ENCODE measurements at regions not wholly inside any gene's neighbourhood (a gene's known extent, or its start where the extent isn't known, plus 50 kb on each side); places are given as distances from the start of the nearest gene placed in this dataset.

GRCh38 chr9:14004110-14004509, 309.8 kb downstream of the NFIB start:
- WGBS (ENCODE audit: insufficient coverage), result 100% methylated on average over 1 of the region's 1 CpG
- Mint-ChIP-seq H3K4me1 (no peaks in the 10 kb centered on the region), H3K9me3 (peaks cover 8 to 16% of the 10 kb centered on the region in 2 donors), H3K27ac (no peak overlapping the region), H3K4me3 (no peak overlapping the region), H3K27me3 (ENCODE audit: low read depth in 2 of 2) (no peaks in the 10 kb centered on the region), H3K36me3 (no peaks in the 10 kb centered on the region)
- no peak for ATAC-seq
- intact Hi-C loops (cut with micrococcal nuclease), result no loop called here
- no peak overlapping the region for H3K4me3 ChIP-seq (ENCODE audit: low read length)
- DNase-seq, result no peak
- TF ChIP-seq, protein P1, sequence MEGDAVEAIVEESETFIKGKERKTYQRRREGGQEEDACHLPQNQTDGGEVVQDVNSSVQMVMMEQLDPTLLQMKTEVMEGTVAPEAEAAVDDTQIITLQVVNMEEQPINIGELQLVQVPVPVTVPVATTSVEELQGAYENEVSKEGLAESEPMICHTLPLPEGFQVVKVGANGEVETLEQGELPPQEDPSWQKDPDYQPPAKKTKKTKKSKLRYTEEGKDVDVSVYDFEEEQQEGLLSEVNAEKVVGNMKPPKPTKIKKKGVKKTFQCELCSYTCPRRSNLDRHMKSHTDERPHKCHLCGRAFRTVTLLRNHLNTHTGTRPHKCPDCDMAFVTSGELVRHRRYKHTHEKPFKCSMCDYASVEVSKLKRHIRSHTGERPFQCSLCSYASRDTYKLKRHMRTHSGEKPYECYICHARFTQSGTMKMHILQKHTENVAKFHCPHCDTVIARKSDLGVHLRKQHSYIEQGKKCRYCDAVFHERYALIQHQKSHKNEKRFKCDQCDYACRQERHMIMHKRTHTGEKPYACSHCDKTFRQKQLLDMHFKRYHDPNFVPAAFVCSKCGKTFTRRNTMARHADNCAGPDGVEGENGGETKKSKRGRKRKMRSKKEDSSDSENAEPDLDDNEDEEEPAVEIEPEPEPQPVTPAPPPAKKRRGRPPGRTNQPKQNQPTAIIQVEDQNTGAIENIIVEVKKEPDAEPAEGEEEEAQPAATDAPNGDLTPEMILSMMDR (IDR thresholded peaks at IDR 0.05), result no peak
- H3K27me3 ChIP-seq (ENCODE audit: control insufficient read depth, insufficient read depth, low read length), result no peaks in the 10 kb centered on the region
- H3K9me3 ChIP-seq (ENCODE audit: control insufficient read depth, insufficient read depth, low read length), result peaks cover 2% of the 10 kb centered on the region
- H3K36me3 ChIP-seq (ENCODE audit: control insufficient read depth, insufficient read depth, low read length), result no peaks in the 10 kb centered on the region
- no peak overlapping the region for H3K27ac ChIP-seq (ENCODE audit: low read length)
- no peaks in the 10 kb centered on the region for H3K4me1 ChIP-seq (ENCODE audit: control insufficient read depth, insufficient read depth, low read length)

DNA sequence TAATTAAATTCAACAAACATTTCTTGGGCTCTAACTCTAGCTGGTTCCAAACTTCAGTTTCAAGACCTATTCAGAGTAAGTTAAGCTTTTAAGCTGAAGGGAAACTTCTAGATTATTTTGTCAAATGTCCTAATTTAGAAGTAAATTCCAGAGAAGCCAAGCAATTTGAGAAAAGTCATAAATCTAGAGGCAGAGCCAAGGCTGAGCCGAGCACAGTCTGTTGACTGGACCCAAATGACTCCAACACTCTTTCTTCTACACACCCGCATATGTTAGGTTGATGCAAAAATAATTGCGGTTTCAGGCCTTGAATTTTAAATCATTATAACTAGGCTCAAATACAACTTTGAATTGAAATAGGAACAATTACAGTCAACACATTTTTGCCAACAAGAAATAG, 319.7 kb downstream of the NFIB start:
- no peaks in the 10 kb centered on the region for H3K4me1 Mint-ChIP-seq
- no peak overlapping the region for H3K4me3 Mint-ChIP-seq
- no peak overlapping the region for H3K27ac ChIP-seq (ENCODE audit: low read length)
- H3K36me3 ChIP-seq (ENCODE audit: control insufficient read depth, insufficient read depth, low read length), result no peaks in the 10 kb centered on the region
- no peak overlapping the region for H3K27ac Mint-ChIP-seq
- 91% methylated on average over 3 of the region's 3 CpGs for WGBS (ENCODE audit: insufficient coverage)
- H3K36me3 Mint-ChIP-seq, result no peaks in the 10 kb centered on the region
- no peaks in the 10 kb centered on the region for H3K4me1 ChIP-seq (ENCODE audit: control insufficient read depth, insufficient read depth, low read length)
- no peak overlapping the region for H3K4me3 ChIP-seq (ENCODE audit: low read length)
- H3K27me3 Mint-ChIP-seq (ENCODE audit: low read depth in 2 of 2), result no peaks in the 10 kb centered on the region
- H3K9me3 ChIP-seq (ENCODE audit: control insufficient read depth, insufficient read depth, low read length), result no peaks in the 10 kb centered on the region
- TF ChIP-seq, protein P1 (IDR thresholded peaks at IDR 0.05), result no peak
- no peak for DNase-seq
- H3K9me3 Mint-ChIP-seq, result peaks cover 7 to 20% of the 10 kb centered on the region in 2 donors
- no peaks in the 10 kb centered on the region for H3K27me3 ChIP-seq (ENCODE audit: control insufficient read depth, insufficient read depth, low read length)
- intact Hi-C loops (cut with micrococcal nuclease), result no loop called here
- ATAC-seq, result no peak

DNA sequence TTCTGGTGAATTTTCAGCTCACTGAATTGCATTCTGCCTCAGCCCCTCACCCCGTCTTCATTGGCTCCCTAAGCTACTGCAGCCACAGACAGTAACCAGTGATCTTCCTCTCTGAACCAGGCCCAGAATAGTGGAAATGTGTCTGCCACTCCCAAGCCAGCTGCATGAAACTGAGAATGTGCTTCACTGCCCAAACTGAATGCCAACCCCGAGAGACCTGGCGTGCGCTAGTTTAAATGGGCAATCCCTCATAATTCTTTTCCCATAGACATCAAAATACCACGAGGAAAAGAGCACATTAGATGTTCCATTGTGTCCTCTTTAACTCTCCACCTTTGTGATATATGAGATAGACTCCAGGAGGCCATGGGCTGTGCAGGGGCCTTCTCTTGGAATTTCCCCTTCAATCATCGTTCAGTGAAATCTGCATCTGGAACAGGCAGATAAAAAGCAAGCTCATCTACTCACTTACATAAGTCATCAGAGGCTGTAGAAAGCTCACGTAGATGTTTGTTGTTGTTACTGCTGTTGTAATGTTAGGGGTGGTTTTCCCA, 320.2 kb downstream of the NFIB start:
- no peaks in the 10 kb centered on the region for H3K36me3 Mint-ChIP-seq
- 82% methylated on average over 5 of the region's 7 CpGs for WGBS (ENCODE audit: insufficient coverage)
- Histone ChIP-seq H3K27me3 (ENCODE audit: control insufficient read depth, insufficient read depth, low read length) (no peaks in the 10 kb centered on the region), H3K9me3 (ENCODE audit: control insufficient read depth, insufficient read depth, low read length) (no peaks in the 10 kb centered on the region), H3K36me3 (ENCODE audit: control insufficient read depth, insufficient read depth, low read length) (no peaks in the 10 kb centered on the region), H3K4me3 (ENCODE audit: low read length) (no peak overlapping the region), H3K4me1 (ENCODE audit: control insufficient read depth, insufficient read depth, low read length) (no peaks in the 10 kb centered on the region), H3K27ac (ENCODE audit: low read length) (no peak overlapping the region)
- H3K4me1 Mint-ChIP-seq, result no peaks in the 10 kb centered on the region
- DNase-seq (no peak), ATAC-seq (no peak)
- H3K27ac Mint-ChIP-seq, result no peak overlapping the region
- no peak overlapping the region for H3K4me3 Mint-ChIP-seq
- TF ChIP-seq, protein P1 (IDR thresholded peaks at IDR 0.05), result no peak
- intact Hi-C loops (cut with micrococcal nuclease), result no loop called here
- no peaks in the 10 kb centered on the region for H3K27me3 Mint-ChIP-seq (ENCODE audit: low read depth in 2 of 2)
- peaks cover 7 to 20% of the 10 kb centered on the region in 2 donors for H3K9me3 Mint-ChIP-seq

All from natural killer cell (primary cell).